ENCODE measurements at regions not wholly inside any gene's neighbourhood (a gene's known extent, or its start where the extent isn't known, plus 50 kb on each side); places are given as distances from the start of the nearest gene placed in this dataset.

GRCh38 chr9:120267929-120268328 lies 312.0 kb downstream of the CDK5RAP2 start:
- TF ChIP-seq CTCF (IDR thresholded peaks at IDR 0.05): no peak
- no peak for TF ChIP-seq POLR2A (IDR thresholded peaks at IDR 0.05)
